ENCODE measurements at regions not wholly inside any gene's neighbourhood (a gene's known extent, or its start where the extent isn't known, plus 50 kb on each side); places are given as distances from the start of the nearest gene placed in this dataset.

DNA sequence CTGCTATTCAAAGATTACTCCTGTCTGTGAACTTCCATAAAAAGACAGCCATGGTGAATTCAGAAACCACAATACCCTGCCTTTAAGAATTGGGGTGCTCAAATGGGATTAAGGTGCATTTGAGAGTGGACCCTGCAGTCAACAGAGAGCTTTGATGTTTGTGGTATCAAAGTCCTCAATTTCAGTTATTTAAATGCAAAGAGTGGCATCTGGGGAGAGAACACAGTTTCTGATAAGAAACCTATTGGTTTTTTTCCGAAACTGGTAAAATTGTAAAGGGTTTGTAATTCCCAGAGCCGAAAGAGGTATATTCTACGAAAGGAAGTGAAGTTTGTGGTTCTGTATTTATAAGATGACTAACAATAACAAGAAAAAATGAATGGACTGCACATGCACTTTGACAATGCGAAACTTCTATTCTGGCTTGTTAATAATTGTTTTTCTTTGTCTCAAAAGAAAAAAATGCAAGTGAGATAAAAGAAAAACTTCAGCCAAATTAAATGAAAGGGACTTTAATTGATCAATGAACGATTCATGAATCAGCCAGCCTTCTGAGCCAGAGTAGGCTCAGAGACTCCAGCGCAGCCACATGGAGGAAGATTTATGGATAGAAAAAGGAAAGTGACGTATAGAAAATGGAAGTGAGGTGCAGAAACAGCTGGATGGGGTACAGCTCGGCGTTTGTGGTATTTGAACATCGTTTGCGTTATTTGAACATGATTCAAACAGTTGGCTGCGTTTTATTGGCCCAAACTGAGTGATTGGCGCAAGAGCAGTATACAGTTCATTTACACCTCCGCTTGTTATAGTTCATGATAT lies 70.5 kb upstream of the DUSP22 start:
- no peaks in the 10 kb centered on the region for H3K9me3 ChIP-seq (ENCODE audit: control insufficient read depth in 1 of 2, insufficient read depth in 1 of 2, low read depth in 1 of 2, low read length in 2 of 2)
- no peaks in the 10 kb centered on the region for H3K9me2 ChIP-seq (ENCODE audit: insufficient read depth)
- no peak overlapping the region for H2AFZ ChIP-seq (ENCODE audit: low read depth, low read length, poor library complexity, severe bottlenecking)
- H3K27ac ChIP-seq (ENCODE audit: low read depth, low read length), result no peak overlapping the region
- no peaks in the 10 kb centered on the region for H3K79me2 ChIP-seq (ENCODE audit: insufficient read depth, low read length)
- no peaks in the 10 kb centered on the region for H4K20me1 ChIP-seq (ENCODE audit: insufficient read depth)
- intact Hi-C loops (cut with micrococcal nuclease), result no loop called here
- H3K9ac ChIP-seq (ENCODE audit: low read length), result no peak overlapping the region
- H3K36me3 ChIP-seq (ENCODE audit: control insufficient read depth in 1 of 2, insufficient read depth in 2 of 2, low read length in 2 of 2), result no peaks in the 10 kb centered on the region
- peaks cover 11% of the 10 kb centered on the region; the same call in 1 of the 2 replicates for H3K27me3 ChIP-seq (ENCODE audit: insufficient read depth, low read length)
- ChIA-PET CTCF (no interaction called here), RAD21 (ENCODE audit: low non-redundant PET in 1 of 2, low total read pairs in 2 of 2, uncharacterized antibody in 2 of 2, unreplicated experiment in 2 of 2) (no interaction called here), POLR2A (no interaction called here)
- H3K4me1 ChIP-seq (ENCODE audit: control insufficient read depth in 1 of 2, insufficient read depth in 2 of 2, low read length in 2 of 2), result no peaks in the 10 kb centered on the region
- DNase-seq (ENCODE audit: low read depth, low spot score) (no peak), ATAC-seq (no peak)
- TF ChIP-seq EGR1 (IDR thresholded peaks at IDR 0.05; ENCODE audit: low read depth), result no peak
- no peak for TF ChIP-seq CBX3 (IDR thresholded peaks at IDR 0.05; ENCODE audit: low read depth)
- TF ChIP-seq EZH2phosphoT487 (IDR thresholded peaks at IDR 0.05; ENCODE audit: borderline replicate concordance), result no peak
- TF ChIP-seq, protein P1, sequence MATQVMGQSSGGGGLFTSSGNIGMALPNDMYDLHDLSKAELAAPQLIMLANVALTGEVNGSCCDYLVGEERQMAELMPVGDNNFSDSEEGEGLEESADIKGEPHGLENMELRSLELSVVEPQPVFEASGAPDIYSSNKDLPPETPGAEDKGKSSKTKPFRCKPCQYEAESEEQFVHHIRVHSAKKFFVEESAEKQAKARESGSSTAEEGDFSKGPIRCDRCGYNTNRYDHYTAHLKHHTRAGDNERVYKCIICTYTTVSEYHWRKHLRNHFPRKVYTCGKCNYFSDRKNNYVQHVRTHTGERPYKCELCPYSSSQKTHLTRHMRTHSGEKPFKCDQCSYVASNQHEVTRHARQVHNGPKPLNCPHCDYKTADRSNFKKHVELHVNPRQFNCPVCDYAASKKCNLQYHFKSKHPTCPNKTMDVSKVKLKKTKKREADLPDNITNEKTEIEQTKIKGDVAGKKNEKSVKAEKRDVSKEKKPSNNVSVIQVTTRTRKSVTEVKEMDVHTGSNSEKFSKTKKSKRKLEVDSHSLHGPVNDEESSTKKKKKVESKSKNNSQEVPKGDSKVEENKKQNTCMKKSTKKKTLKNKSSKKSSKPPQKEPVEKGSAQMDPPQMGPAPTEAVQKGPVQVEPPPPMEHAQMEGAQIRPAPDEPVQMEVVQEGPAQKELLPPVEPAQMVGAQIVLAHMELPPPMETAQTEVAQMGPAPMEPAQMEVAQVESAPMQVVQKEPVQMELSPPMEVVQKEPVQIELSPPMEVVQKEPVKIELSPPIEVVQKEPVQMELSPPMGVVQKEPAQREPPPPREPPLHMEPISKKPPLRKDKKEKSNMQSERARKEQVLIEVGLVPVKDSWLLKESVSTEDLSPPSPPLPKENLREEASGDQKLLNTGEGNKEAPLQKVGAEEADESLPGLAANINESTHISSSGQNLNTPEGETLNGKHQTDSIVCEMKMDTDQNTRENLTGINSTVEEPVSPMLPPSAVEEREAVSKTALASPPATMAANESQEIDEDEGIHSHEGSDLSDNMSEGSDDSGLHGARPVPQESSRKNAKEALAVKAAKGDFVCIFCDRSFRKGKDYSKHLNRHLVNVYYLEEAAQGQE (IDR thresholded peaks at IDR 0.05; ENCODE audit: low read depth), result no peak
- TF ChIP-seq CEBPB (IDR thresholded peaks at IDR 0.05; ENCODE audit: low read depth), result no peak
- TF ChIP-seq, protein P2, sequence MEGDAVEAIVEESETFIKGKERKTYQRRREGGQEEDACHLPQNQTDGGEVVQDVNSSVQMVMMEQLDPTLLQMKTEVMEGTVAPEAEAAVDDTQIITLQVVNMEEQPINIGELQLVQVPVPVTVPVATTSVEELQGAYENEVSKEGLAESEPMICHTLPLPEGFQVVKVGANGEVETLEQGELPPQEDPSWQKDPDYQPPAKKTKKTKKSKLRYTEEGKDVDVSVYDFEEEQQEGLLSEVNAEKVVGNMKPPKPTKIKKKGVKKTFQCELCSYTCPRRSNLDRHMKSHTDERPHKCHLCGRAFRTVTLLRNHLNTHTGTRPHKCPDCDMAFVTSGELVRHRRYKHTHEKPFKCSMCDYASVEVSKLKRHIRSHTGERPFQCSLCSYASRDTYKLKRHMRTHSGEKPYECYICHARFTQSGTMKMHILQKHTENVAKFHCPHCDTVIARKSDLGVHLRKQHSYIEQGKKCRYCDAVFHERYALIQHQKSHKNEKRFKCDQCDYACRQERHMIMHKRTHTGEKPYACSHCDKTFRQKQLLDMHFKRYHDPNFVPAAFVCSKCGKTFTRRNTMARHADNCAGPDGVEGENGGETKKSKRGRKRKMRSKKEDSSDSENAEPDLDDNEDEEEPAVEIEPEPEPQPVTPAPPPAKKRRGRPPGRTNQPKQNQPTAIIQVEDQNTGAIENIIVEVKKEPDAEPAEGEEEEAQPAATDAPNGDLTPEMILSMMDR (IDR thresholded peaks at IDR 0.05 in 2 of 3, conservative IDR thresholded peaks at IDR 0.05 in 1 of 3; ENCODE audit: borderline replicate concordance in 1 of 3, insufficient read depth in 1 of 3, low read depth in 2 of 3, low read length in 2 of 3), result no peak
- H3K4me3 ChIP-seq (replicated peaks in 1 of 2; ENCODE audit: low read depth in 1 of 2, low read length in 2 of 2), result no peak overlapping the region
- no peak overlapping the region for H3K4me2 ChIP-seq (ENCODE audit: low read length)
- BruUV-seq (replicated peaks), result no TSS peak

Data from HCT116 (cell line).